Ovary (tissue), 3 donors: ENCODE measurements at regions not wholly inside any gene's neighbourhood (a gene's known extent, or its start where the extent isn't known, plus 50 kb on each side); places are given as distances from the start of the nearest gene placed in this dataset.

ENCODE experiments used
- CTCF ChIP-seq, 3 donors: fragments of 450-650 bp in 2 of 3; fragments of 200-600 bp in 1 of 3; IDR thresholded peaks; one replicate each; pipeline versions ENCODE4 v1.5.1 to v1.8.0; 2016 to 2022; ENCODE audit warnings: antibody characterized with exemption in 3 of 3, mild to moderate bottlenecking in 1 of 3
- EP300 ChIP-seq: sonication (generic); formaldehyde crosslinking; IDR thresholded peaks from one replicate; pipeline ENCODE4 v1.6.1; 2017; ENCODE audit warnings: antibody characterized with exemption
- POLR2A ChIP-seq: fragments of 450-650 bp; IDR thresholded peaks from one replicate; pipeline ENCODE4 v1.6.1; 2017; ENCODE audit warnings: antibody characterized with exemption, mild to moderate bottlenecking, moderate library complexity
- donor health status: DM: no; HTN: no; CAD: no.

GRCh38 chr12:24632466-24632865, 316.4 kb downstream of the BCAT1 start:
- TF ChIP-seq CTCF (IDR thresholded peaks at IDR 0.05) (no peak), POLR2A (no peak), EP300 (no peak)
